ENCODE measurements at regions not wholly inside any gene's neighbourhood (a gene's known extent, or its start where the extent isn't known, plus 50 kb on each side); places are given as distances from the start of the nearest gene placed in this dataset.

DNA sequence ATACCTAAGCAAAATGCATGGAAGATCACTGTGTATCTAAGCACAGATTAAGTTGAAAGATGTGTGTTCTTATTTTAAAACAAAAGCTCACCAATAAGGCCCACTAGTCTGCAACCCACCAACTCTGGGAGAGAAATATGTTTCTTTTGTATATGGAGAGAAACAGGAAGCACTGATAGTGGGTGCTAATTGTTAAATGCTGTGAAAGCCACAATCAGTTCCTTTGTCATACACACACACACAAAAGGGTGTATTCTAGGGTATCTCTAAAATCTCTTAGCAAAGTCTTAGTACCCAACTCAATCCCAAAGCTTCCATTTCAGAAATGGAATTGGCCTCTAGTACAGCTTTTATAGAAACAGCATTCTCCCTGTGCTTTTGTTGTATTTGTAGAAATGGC lies 272.7 kb upstream of the FLRT2 start:
- Histone ChIP-seq H3K27me3 (ENCODE audit: insufficient read depth, low read length) (no peaks in the 10 kb centered on the region), H3K4me3 (ENCODE audit: low read depth, low read length) (no peak overlapping the region), H3K4me1 (ENCODE audit: control insufficient read depth, insufficient read depth, low read length, unreplicated experiment) (peaks cover 3% of the 10 kb centered on the region), H3K79me2 (ENCODE audit: control insufficient read depth, insufficient read depth, low read length, unreplicated experiment) (no peaks in the 10 kb centered on the region), H3K36me3 (ENCODE audit: insufficient read depth, low read length) (no peaks in the 10 kb centered on the region), H2AFZ (ENCODE audit: low read length, unreplicated experiment) (no peak overlapping the region), H3K27ac (ENCODE audit: low read depth, low read length) (no peak overlapping the region)

GRCh38 chr14:85263916-85264675 lies 265.8 kb upstream of the FLRT2 start:
- Histone ChIP-seq H3K4me1 (ENCODE audit: control insufficient read depth, insufficient read depth, low read length, unreplicated experiment) (no peaks in the 10 kb centered on the region), H3K4me3 (ENCODE audit: low read depth, low read length) (no peak overlapping the region), H2AFZ (ENCODE audit: low read length, unreplicated experiment) (no peak overlapping the region), H3K27me3 (ENCODE audit: insufficient read depth, low read length) (no peaks in the 10 kb centered on the region), H3K36me3 (ENCODE audit: insufficient read depth, low read length) (no peaks in the 10 kb centered on the region), H3K27ac (ENCODE audit: low read depth, low read length) (no peak overlapping the region), H3K79me2 (ENCODE audit: control insufficient read depth, insufficient read depth, low read length, unreplicated experiment) (no peaks in the 10 kb centered on the region)

DNA sequence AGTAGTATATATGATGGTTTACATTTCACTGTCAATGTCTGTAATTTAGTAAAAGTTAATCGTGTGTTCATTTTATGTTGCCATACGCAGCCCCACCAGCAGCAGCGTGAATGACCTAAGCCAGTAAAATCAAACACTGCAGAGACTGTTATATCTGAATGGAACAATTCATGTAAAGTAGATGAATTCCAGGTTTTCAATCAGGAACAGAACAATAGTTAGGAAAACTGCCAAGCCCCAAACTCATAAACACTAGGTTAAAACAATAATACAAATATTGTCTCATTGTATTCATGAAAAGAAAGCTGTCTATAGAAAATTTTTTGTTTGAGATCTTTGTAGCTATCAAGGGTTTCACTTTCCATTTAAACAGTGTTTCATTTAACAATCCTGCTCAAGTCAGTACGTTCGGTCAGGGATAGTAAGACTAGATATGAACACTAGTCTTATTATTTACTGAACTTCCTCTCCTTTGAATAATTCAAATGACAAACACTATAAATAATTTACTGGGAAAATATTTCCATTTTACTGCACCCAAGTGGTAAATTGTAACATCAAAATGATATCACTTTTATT lies 256.8 kb upstream of the FLRT2 start:
- H3K79me2 ChIP-seq (ENCODE audit: control insufficient read depth, insufficient read depth, low read length, unreplicated experiment) = no peaks in the 10 kb centered on the region
- H2AFZ ChIP-seq (ENCODE audit: low read length, unreplicated experiment) = peak overlapping the region; percentile 26
- H3K27me3 ChIP-seq (ENCODE audit: insufficient read depth, low read length) = no peaks in the 10 kb centered on the region
- H3K27ac ChIP-seq (ENCODE audit: low read depth, low read length) = no peak overlapping the region
- H3K36me3 ChIP-seq (ENCODE audit: insufficient read depth, low read length) = no peaks in the 10 kb centered on the region
- peak overlapping the region; percentile 69 for H3K4me3 ChIP-seq (ENCODE audit: low read depth, low read length)
- H3K4me1 ChIP-seq (ENCODE audit: control insufficient read depth, insufficient read depth, low read length, unreplicated experiment) = no peaks in the 10 kb centered on the region

- H2AFZ ChIP-seq (ENCODE audit: low read length, unreplicated experiment) = no peak overlapping the region
- no peaks in the 10 kb centered on the region for H3K79me2 ChIP-seq (ENCODE audit: control insufficient read depth, insufficient read depth, low read length, unreplicated experiment)
- no peaks in the 10 kb centered on the region for H3K36me3 ChIP-seq (ENCODE audit: insufficient read depth, low read length)
- H3K27me3 ChIP-seq (ENCODE audit: insufficient read depth, low read length) = no peaks in the 10 kb centered on the region
- no peaks in the 10 kb centered on the region for H3K4me1 ChIP-seq (ENCODE audit: control insufficient read depth, insufficient read depth, low read length, unreplicated experiment)
- H3K4me3 ChIP-seq (ENCODE audit: low read depth, low read length) = no peak overlapping the region
- H3K27ac ChIP-seq (ENCODE audit: low read depth, low read length) = no peak overlapping the region
Observed at GRCh38 chr14:85273952-85274351, 256.0 kb upstream of the FLRT2 start.

DNA sequence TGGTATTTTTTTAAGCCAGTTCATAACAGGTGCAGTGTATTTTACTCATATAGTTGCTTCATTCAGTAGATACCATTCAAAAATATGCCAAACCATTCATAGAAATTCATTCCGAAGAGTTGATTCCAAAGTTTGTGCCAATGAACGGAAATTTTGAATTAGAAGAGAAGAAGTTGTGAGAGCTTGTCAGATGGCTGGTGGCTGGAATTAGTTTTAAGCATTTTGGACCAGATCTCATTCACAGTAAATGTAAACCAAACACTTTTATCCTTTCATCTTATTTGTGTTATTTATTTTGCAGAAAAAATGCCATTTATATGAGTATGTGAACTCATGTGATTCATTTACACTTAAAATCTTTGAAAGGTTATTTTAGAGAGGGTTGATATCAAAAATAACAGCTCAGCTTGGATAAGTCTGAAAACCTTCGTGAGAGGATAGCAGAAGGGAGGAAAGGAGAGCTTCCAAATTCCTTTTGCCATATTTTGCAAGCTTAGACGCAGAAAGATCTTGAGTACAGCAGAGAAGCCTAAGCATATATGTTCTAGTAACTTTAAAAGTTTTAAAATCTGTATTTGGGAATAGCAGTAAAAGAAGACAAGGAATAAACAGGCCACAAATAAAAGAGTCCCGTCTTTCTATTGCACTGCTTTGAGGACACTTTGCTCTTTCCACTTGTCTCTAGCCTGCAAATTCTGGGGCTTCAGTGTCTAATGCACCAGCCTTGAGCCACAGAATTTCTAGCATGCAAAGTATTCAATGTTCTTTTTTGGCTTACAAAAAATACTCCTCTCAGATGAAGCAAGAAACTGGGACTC lies 253.6 kb upstream of the FLRT2 start:
- no peaks in the 10 kb centered on the region for H3K27me3 ChIP-seq (ENCODE audit: insufficient read depth, low read length)
- no peak overlapping the region for H3K27ac ChIP-seq (ENCODE audit: low read depth, low read length)
- no peaks in the 10 kb centered on the region for H3K79me2 ChIP-seq (ENCODE audit: control insufficient read depth, insufficient read depth, low read length, unreplicated experiment)
- H2AFZ ChIP-seq (ENCODE audit: low read length, unreplicated experiment) = no peak overlapping the region
- no peaks in the 10 kb centered on the region for H3K36me3 ChIP-seq (ENCODE audit: insufficient read depth, low read length)
- no peak overlapping the region for H3K4me3 ChIP-seq (ENCODE audit: low read depth, low read length)
- H3K4me1 ChIP-seq (ENCODE audit: control insufficient read depth, insufficient read depth, low read length, unreplicated experiment) = no peaks in the 10 kb centered on the region

DNA sequence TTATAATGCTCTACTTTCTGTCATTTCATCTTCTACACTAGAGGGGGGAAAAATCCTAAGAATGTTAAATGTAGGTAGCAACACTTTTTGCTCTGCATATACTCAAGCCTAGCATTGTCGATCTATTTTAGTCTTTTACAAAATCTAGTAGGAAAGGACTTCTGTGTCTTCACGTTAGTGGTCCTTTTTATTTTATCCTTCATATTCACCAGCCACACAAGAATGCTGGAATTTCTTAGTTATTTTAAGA lies 253.0 kb upstream of the FLRT2 start:
- H3K36me3 ChIP-seq (ENCODE audit: insufficient read depth, low read length) = no peaks in the 10 kb centered on the region
- H3K4me3 ChIP-seq (ENCODE audit: low read depth, low read length) = no peak overlapping the region
- H3K27ac ChIP-seq (ENCODE audit: low read depth, low read length) = no peak overlapping the region
- no peak overlapping the region for H2AFZ ChIP-seq (ENCODE audit: low read length, unreplicated experiment)
- no peaks in the 10 kb centered on the region for H3K27me3 ChIP-seq (ENCODE audit: insufficient read depth, low read length)
- no peaks in the 10 kb centered on the region for H3K79me2 ChIP-seq (ENCODE audit: control insufficient read depth, insufficient read depth, low read length, unreplicated experiment)
- no peaks in the 10 kb centered on the region for H3K4me1 ChIP-seq (ENCODE audit: control insufficient read depth, insufficient read depth, low read length, unreplicated experiment)

- Histone ChIP-seq H3K4me1 (ENCODE audit: control insufficient read depth, insufficient read depth, low read length, unreplicated experiment) (no peaks in the 10 kb centered on the region), H3K79me2 (ENCODE audit: control insufficient read depth, insufficient read depth, low read length, unreplicated experiment) (no peaks in the 10 kb centered on the region), H2AFZ (ENCODE audit: low read length, unreplicated experiment) (no peak overlapping the region), H3K36me3 (ENCODE audit: insufficient read depth, low read length) (no peaks in the 10 kb centered on the region), H3K27ac (ENCODE audit: low read depth, low read length) (no peak overlapping the region), H3K4me3 (ENCODE audit: low read depth, low read length) (no peak overlapping the region), H3K27me3 (ENCODE audit: insufficient read depth, low read length) (no peaks in the 10 kb centered on the region)
Observed at GRCh38 chr14:85279407-85279806, 250.5 kb upstream of the FLRT2 start.

DNA sequence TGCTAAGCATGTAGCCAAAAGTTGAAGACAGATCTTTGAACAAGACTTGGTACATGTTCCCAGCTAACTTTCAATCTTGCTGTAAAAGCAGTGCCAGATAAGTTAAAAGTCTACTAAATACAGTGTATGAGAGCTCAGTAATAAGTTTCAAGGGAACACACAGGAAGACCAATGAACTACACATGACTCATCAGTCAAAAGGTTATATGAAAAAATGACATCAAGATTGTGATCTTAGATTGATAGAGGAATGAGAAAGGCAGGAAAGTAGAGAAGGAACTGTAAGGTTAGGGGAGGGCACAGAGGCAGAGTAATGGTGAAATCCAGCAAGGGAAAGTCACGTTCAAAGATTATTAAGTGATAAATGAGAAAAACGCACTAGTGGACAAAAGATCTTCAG lies 249.9 kb upstream of the FLRT2 start:
- Histone ChIP-seq H3K79me2 (ENCODE audit: control insufficient read depth, insufficient read depth, low read length, unreplicated experiment) (no peaks in the 10 kb centered on the region), H3K27ac (ENCODE audit: low read depth, low read length) (no peak overlapping the region), H3K36me3 (ENCODE audit: insufficient read depth, low read length) (no peaks in the 10 kb centered on the region), H3K27me3 (ENCODE audit: insufficient read depth, low read length) (no peaks in the 10 kb centered on the region), H2AFZ (ENCODE audit: low read length, unreplicated experiment) (no peak overlapping the region), H3K4me3 (ENCODE audit: low read depth, low read length) (no peak overlapping the region), H3K4me1 (ENCODE audit: control insufficient read depth, insufficient read depth, low read length, unreplicated experiment) (no peaks in the 10 kb centered on the region)

- Histone ChIP-seq H3K36me3 (ENCODE audit: insufficient read depth, low read length) (no peaks in the 10 kb centered on the region), H3K4me3 (ENCODE audit: low read depth, low read length) (no peak overlapping the region), H2AFZ (ENCODE audit: low read length, unreplicated experiment) (no peak overlapping the region), H3K27ac (ENCODE audit: low read depth, low read length) (no peak overlapping the region), H3K79me2 (ENCODE audit: control insufficient read depth, insufficient read depth, low read length, unreplicated experiment) (no peaks in the 10 kb centered on the region), H3K4me1 (ENCODE audit: control insufficient read depth, insufficient read depth, low read length, unreplicated experiment) (no peaks in the 10 kb centered on the region), H3K27me3 (ENCODE audit: insufficient read depth, low read length) (no peaks in the 10 kb centered on the region)
Observed at GRCh38 chr14:85281921-85282320, 248.0 kb upstream of the FLRT2 start.

GRCh38 chr14:85288041-85288440 lies 241.9 kb upstream of the FLRT2 start:
- no peak overlapping the region for H2AFZ ChIP-seq (ENCODE audit: low read length, unreplicated experiment)
- no peak overlapping the region for H3K4me3 ChIP-seq (ENCODE audit: low read depth, low read length)
- no peak overlapping the region for H3K27ac ChIP-seq (ENCODE audit: low read depth, low read length)

DNA sequence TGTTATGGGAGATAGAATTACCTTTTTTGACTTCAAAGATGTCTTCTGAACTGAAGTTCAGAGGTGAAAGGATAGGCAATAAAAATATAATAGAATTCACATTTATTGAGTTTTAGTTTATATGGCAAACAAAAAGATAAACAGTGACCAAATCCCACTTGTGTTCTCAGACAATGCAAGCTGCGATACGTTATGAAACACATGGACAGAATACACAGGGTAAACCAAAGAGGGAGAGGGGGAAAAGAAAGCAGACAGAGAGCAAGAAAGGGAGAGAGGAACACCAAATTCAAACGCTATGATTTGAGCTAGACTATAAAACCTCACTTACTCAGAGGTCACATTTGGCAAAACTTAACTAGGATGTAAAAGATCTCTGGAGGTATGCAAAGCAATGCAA lies 238.2 kb upstream of the FLRT2 start:
- peaks cover 3% of the 10 kb centered on the region for H3K4me1 ChIP-seq (ENCODE audit: control insufficient read depth, insufficient read depth, low read length, unreplicated experiment)
- no peaks in the 10 kb centered on the region for H3K27me3 ChIP-seq (ENCODE audit: insufficient read depth, low read length)
- no peak overlapping the region for H2AFZ ChIP-seq (ENCODE audit: low read length, unreplicated experiment)
- H3K4me3 ChIP-seq (ENCODE audit: low read depth, low read length) = no peak overlapping the region
- no peaks in the 10 kb centered on the region for H3K79me2 ChIP-seq (ENCODE audit: control insufficient read depth, insufficient read depth, low read length, unreplicated experiment)
- H3K27ac ChIP-seq (ENCODE audit: low read depth, low read length) = no peak overlapping the region
- H3K36me3 ChIP-seq (ENCODE audit: insufficient read depth, low read length) = no peaks in the 10 kb centered on the region

More at GRCh38 chr14:85288041-85288440, 241.9 kb upstream of the FLRT2 start:
- Histone ChIP-seq H3K79me2 (ENCODE audit: control insufficient read depth, insufficient read depth, low read length, unreplicated experiment) (no peaks in the 10 kb centered on the region), H3K4me1 (ENCODE audit: control insufficient read depth, insufficient read depth, low read length, unreplicated experiment) (no peaks in the 10 kb centered on the region), H3K36me3 (ENCODE audit: insufficient read depth, low read length) (no peaks in the 10 kb centered on the region), H3K27me3 (ENCODE audit: insufficient read depth, low read length) (no peaks in the 10 kb centered on the region)

Data from ACC112 (cell line).